Activated naive CD4-positive, alpha-beta T cell treated with anti-CD3 and anti-CD28 coated beads for 36 hours (primary cell): ENCODE measurements at regions not wholly inside any gene's neighbourhood (a gene's known extent, or its start where the extent isn't known, plus 50 kb on each side); places are given as distances from the start of the nearest gene placed in this dataset.
"Not testable (repeated sequence)": the region's sequence is repeated elsewhere in the genome, so short reads cannot be mapped to it uniquely, and the experiment has no call there.

Experiments used
- CTCF ChIA-PET: fragments of 350-600 bp; sonication (Branson Sonifier 250); formaldehyde crosslinking; loops from one replicate; lab custom pipeline; 2021; ENCODE audit warnings: antibody characterized with exemption; lab: Charles Lee
- DNase-seq: peaks from one replicate; pipeline ENCODE4 v3.0.0-alpha.2; 2020
- H3K27ac Mint-ChIP-seq: one replicate; pipeline ENCODE4 v1.8.0; 2021; ENCODE audit warnings: mild to moderate bottlenecking, mixed read lengths
- H3K27me3 Mint-ChIP-seq: one replicate; pipeline ENCODE4 v1.8.0; 2021; ENCODE audit warnings: low read depth, mixed read lengths
- H3K36me3 Mint-ChIP-seq: one replicate; pipeline ENCODE4 v1.8.0; 2021; ENCODE audit warnings: low read depth, mixed read lengths
- H3K4me1 Mint-ChIP-seq: one replicate; pipeline ENCODE4 v1.8.0; 2021; ENCODE audit warnings: low read depth, mixed read lengths
- H3K4me3 Mint-ChIP-seq: one replicate; pipeline ENCODE4 v1.8.0; 2021; ENCODE audit warnings: mild to moderate bottlenecking, moderate library complexity, mixed read lengths
- H3K9me3 Mint-ChIP-seq: one replicate; pipeline ENCODE4 v1.8.0; 2021; ENCODE audit warnings: mixed read lengths
- intact Hi-C: fragments of 100-400 bp; cut with micrococcal nuclease; formaldehyde crosslinking; loops from one replicate; pipeline ENCODE4 v1.15.1; 2023

- H3K9me3 Mint-ChIP-seq: peaks cover 15% of the 10 kb centered on the region
- H3K4me1 Mint-ChIP-seq: peaks cover 7% of the 10 kb centered on the region
- H3K27me3 Mint-ChIP-seq: no peaks in the 10 kb centered on the region
- no peak for DNase-seq
- H3K36me3 Mint-ChIP-seq: peaks cover 6% of the 10 kb centered on the region
- intact Hi-C loops: loop anchor here (10.0 kb wide), 1 partner anchor 128 kb away; no protein-coding TSS in a partner anchor
- CTCF ChIA-PET: interaction anchor here (0.5 kb wide), 1 partner anchor 31 kb away, joined by 3 read pairs; no protein-coding TSS in a partner anchor
- H3K27ac Mint-ChIP-seq: no peak overlapping the region
- no peak overlapping the region for H3K4me3 Mint-ChIP-seq
These were observed 57.3 kb upstream of the ADGRA3 start for GRCh38 chr4:22573198-22573597.

- H3K36me3 Mint-ChIP-seq: peaks cover 6% of the 10 kb centered on the region
- no peak for DNase-seq
- intact Hi-C loops: loop anchor here (10.0 kb wide), 1 partner anchor 129 kb away; no protein-coding TSS in a partner anchor
- no peak overlapping the region for H3K27ac Mint-ChIP-seq
- H3K4me1 Mint-ChIP-seq: peaks cover 10% of the 10 kb centered on the region
- CTCF ChIA-PET: no interaction called here
- H3K9me3 Mint-ChIP-seq: peaks cover 15% of the 10 kb centered on the region
- no peaks in the 10 kb centered on the region for H3K27me3 Mint-ChIP-seq
- H3K4me3 Mint-ChIP-seq: no peak overlapping the region
These were observed 57.8 kb upstream of the ADGRA3 start for GRCh38 chr4:22573641-22574040.

- Mint-ChIP-seq H3K27ac (no peak overlapping the region), H3K36me3 (peaks cover 6% of the 10 kb centered on the region), H3K4me3 (no peak overlapping the region), H3K4me1 (peaks cover 10% of the 10 kb centered on the region), H3K9me3 (peaks cover 15% of the 10 kb centered on the region), H3K27me3 (no peaks in the 10 kb centered on the region)
- CTCF ChIA-PET: no interaction called here
- intact Hi-C loops: loop anchor here (10.0 kb wide), 1 partner anchor 130 kb away; no protein-coding TSS in a partner anchor
- no peak for DNase-seq
These were observed 58.6 kb upstream of the ADGRA3 start for GRCh38 chr4:22574424-22574823.

GRCh38 chr4:22574880-22575279, 59.0 kb upstream of the ADGRA3 start:
- intact Hi-C loops: loop anchor here (1.0 to 10.0 kb wide), 2 partner anchors 74 to 130 kb away; no protein-coding TSS in a partner anchor
- Mint-ChIP-seq H3K27ac (no peak overlapping the region), H3K4me1 (peaks cover 10% of the 10 kb centered on the region), H3K9me3 (peaks cover 12% of the 10 kb centered on the region), H3K27me3 (no peaks in the 10 kb centered on the region), H3K4me3 (no peak overlapping the region), H3K36me3 (peaks cover 4% of the 10 kb centered on the region)
- CTCF ChIA-PET: no interaction called here
- no peak for DNase-seq

GRCh38 chr4:22587253-22587652, 71.4 kb upstream of the ADGRA3 start:
- intact Hi-C loops: no loop called here
- H3K27me3 Mint-ChIP-seq: no peaks in the 10 kb centered on the region
- CTCF ChIA-PET: no interaction called here

GRCh38 chr4:22593933-22594332, 78.1 kb upstream of the ADGRA3 start:
- intact Hi-C loops: no loop called here
- H3K36me3 Mint-ChIP-seq: no peaks in the 10 kb centered on the region
- CTCF ChIA-PET: no interaction called here
- DNase-seq: no peak
- H3K9me3 Mint-ChIP-seq: no peaks in the 10 kb centered on the region
- H3K4me3 Mint-ChIP-seq: no peak overlapping the region
- H3K27me3 Mint-ChIP-seq: no peaks in the 10 kb centered on the region
- H3K4me1 Mint-ChIP-seq: peaks cover 10% of the 10 kb centered on the region
- H3K27ac Mint-ChIP-seq: no peak overlapping the region

More at GRCh38 chr4:22587253-22587652, 71.4 kb upstream of the ADGRA3 start:
- Mint-ChIP-seq H3K36me3 (no peaks in the 10 kb centered on the region), H3K27ac (no peak overlapping the region), H3K4me1 (no peaks in the 10 kb centered on the region), H3K4me3 (no peak overlapping the region), H3K9me3 (no peaks in the 10 kb centered on the region)
- no peak for DNase-seq

- H3K36me3 Mint-ChIP-seq: no peaks in the 10 kb centered on the region
- no peaks in the 10 kb centered on the region for H3K27me3 Mint-ChIP-seq
- DNase-seq: no peak
- peaks cover 10% of the 10 kb centered on the region for H3K4me1 Mint-ChIP-seq
- no peak overlapping the region for H3K4me3 Mint-ChIP-seq
- intact Hi-C loops: no loop called here
- H3K27ac Mint-ChIP-seq: no peak overlapping the region
- CTCF ChIA-PET: interaction anchor here (0.9 kb wide), 1 partner anchor 96 kb away, joined by 4 read pairs; no protein-coding TSS in a partner anchor
- no peaks in the 10 kb centered on the region for H3K9me3 Mint-ChIP-seq
These were observed 79.8 kb upstream of the ADGRA3 start for GRCh38 chr4:22595684-22596083.

GRCh38 chr4:22596409-22596808, 80.5 kb upstream of the ADGRA3 start:
- H3K4me3 Mint-ChIP-seq: no peak overlapping the region
- H3K9me3 Mint-ChIP-seq: no peaks in the 10 kb centered on the region
- CTCF ChIA-PET: interaction anchor here (0.9 to 1.1 kb wide), 2 partner anchors 11 to 95 kb away, joined by 3 to 4 read pairs; no protein-coding TSS in a partner anchor
- intact Hi-C loops: no loop called here
- H3K27ac Mint-ChIP-seq: no peak overlapping the region
- H3K4me1 Mint-ChIP-seq: peaks cover 10% of the 10 kb centered on the region
- no peaks in the 10 kb centered on the region for H3K27me3 Mint-ChIP-seq
- no peak for DNase-seq
- H3K36me3 Mint-ChIP-seq: no peaks in the 10 kb centered on the region

GRCh38 chr4:22597471-22597870, 81.6 kb upstream of the ADGRA3 start:
- Mint-ChIP-seq H3K4me3 (no peak overlapping the region), H3K9me3 (no peaks in the 10 kb centered on the region), H3K36me3 (no peaks in the 10 kb centered on the region), H3K4me1 (peaks cover 10% of the 10 kb centered on the region), H3K27me3 (no peaks in the 10 kb centered on the region), H3K27ac (no peak overlapping the region)
- no peak for DNase-seq
- intact Hi-C loops: no loop called here
- CTCF ChIA-PET: no interaction called here

GRCh38 chr4:22598113-22599047, 82.5 kb upstream of the ADGRA3 start:
- H3K36me3 Mint-ChIP-seq, CTCF ChIA-PET, H3K27me3 Mint-ChIP-seq, H3K9me3 Mint-ChIP-seq, H3K4me3 Mint-ChIP-seq, intact Hi-C loops, H3K27ac Mint-ChIP-seq, DNase-seq: not testable (repeated sequence)
- peaks cover 10% of the 10 kb centered on the region for H3K4me1 Mint-ChIP-seq

- H3K27me3 Mint-ChIP-seq, H3K9me3 Mint-ChIP-seq, H3K4me3 Mint-ChIP-seq, H3K36me3 Mint-ChIP-seq, CTCF ChIA-PET, DNase-seq, intact Hi-C loops, H3K27ac Mint-ChIP-seq: not testable (repeated sequence)
- peaks cover 10% of the 10 kb centered on the region for H3K4me1 Mint-ChIP-seq
These were observed 83.5 kb upstream of the ADGRA3 start for GRCh38 chr4:22599228-22599928.

GRCh38 chr4:22599929-22600432, 84.1 kb upstream of the ADGRA3 start:
- CTCF ChIA-PET: interaction anchor here (0.6 kb wide), 1 partner anchor 189 kb away, joined by 3 read pairs; no protein-coding TSS in a partner anchor
- H3K27ac Mint-ChIP-seq, intact Hi-C loops, H3K9me3 Mint-ChIP-seq, H3K27me3 Mint-ChIP-seq, H3K4me3 Mint-ChIP-seq, H3K36me3 Mint-ChIP-seq, DNase-seq: not testable (repeated sequence)
- H3K4me1 Mint-ChIP-seq: peaks cover 10% of the 10 kb centered on the region
